K562 (cell line): ENCODE measurements at regions not wholly inside any gene's neighbourhood (a gene's known extent, or its start where the extent isn't known, plus 50 kb on each side); places are given as distances from the start of the nearest gene placed in this dataset.

Experiments
- ATAC-seq: fragments of 200-7000 bp; cut with Tn5 transposase; 3 replicates; pipeline ENCODE4 v1.9.1; 2020; ENCODE audit warnings: moderate library complexity
- BruUV-seq: library from RNA; stranded (reverse); fragments of 400-500 nt; replicated peaks from 2 replicates; lab custom pipeline; 2021; lab: Mats Ljungman, UMichigan
- CTCF ChIA-PET: fragments of 300-600 bp; formaldehyde crosslinking; extraction: SDS; loops from one replicate; lab custom pipeline; 2021; ENCODE audit warnings: low intra/inter-chr PET ratio; lab: Yijun Ruan, JAX
- POLR2A ChIA-PET: fragments of 300-600, 350-650 bp; sonication (Branson Sonifier 250); formaldehyde crosslinking; extraction: SDS; loops from one replicate; lab custom pipeline; 2021; ENCODE audit warnings: antibody characterized with exemption, inconsistent platforms; lab: Yijun Ruan, JAX
- DNase-seq, 4 experiments: peaks; one replicate each; pipeline versions ENCODE4 v3.0.0 to v3.0.0-alpha.2; 2011 to 2018; ENCODE audit warnings: low spot score in 3 of 4, mixed read lengths in 3 of 4; ENCODE audit errors: extremely low read depth in 1 of 4
- FAIRE-seq: peaks from 2 replicates; lab custom pipeline; 2011; peaks lifted over from hg19 to GRCh38; lab: Jason Lieb, UNC
- H2AFZ ChIP-seq: 2 replicates; pipeline ENCODE4 v1.6.0; 2011; ENCODE audit warnings: low read depth, low read length, control low read depth, inconsistent platforms
- H3K27ac ChIP-seq: fragments of 200-600 bp; 3 replicates; pipeline ENCODE4 v1.8.0; 2011; ENCODE audit warnings: low read depth, mild to moderate bottlenecking, control low read depth, inconsistent platforms, low read length, moderate library complexity, mixed read lengths; ENCODE audit errors: extremely low read depth
- H3K27me3 ChIP-seq, 2 experiments: fragments of 300-600 bp in 1 of 2; 2 replicates in 1 of 2; 3 replicates in 1 of 2; pipeline versions ENCODE4 v1.6.0 to v1.8.0; 2011; ENCODE audit warnings: inconsistent platforms in 2 of 2, low read length in 2 of 2, mild to moderate bottlenecking in 1 of 2, mixed read lengths in 1 of 2, moderate library complexity in 1 of 2; ENCODE audit not compliant: control insufficient read depth in 2 of 2, insufficient read depth in 2 of 2
- H3K36me3 ChIP-seq: fragments of 300-600 bp; 3 replicates; pipeline ENCODE4 v1.8.0; 2011; ENCODE audit warnings: mild to moderate bottlenecking, low read length, inconsistent platforms; ENCODE audit not compliant: control insufficient read depth, insufficient read depth
- H3K4me1 ChIP-seq, 2 experiments: fragments of 200-600 bp in 1 of 2; replicated peaks in 1 of 2; 2 replicates in 1 of 2; 3 replicates in 1 of 2; pipeline versions ENCODE4 v1.5.1 to v1.8.0; 2011; ENCODE audit warnings: inconsistent platforms in 2 of 2, low read length in 2 of 2, mild to moderate bottlenecking in 1 of 2, mixed read lengths in 1 of 2, moderate library complexity in 1 of 2; ENCODE audit not compliant: control insufficient read depth in 2 of 2, insufficient read depth in 2 of 2
- H3K4me2 ChIP-seq: 2 replicates; pipeline ENCODE4 v1.6.1; 2011; ENCODE audit warnings: low read length, control low read depth, inconsistent platforms, mixed read lengths; ENCODE audit not compliant: insufficient read depth
- H3K4me3 ChIP-seq: fragments of 200-600 bp; sonication (generic), shearing (Covaris generic); 2 replicates; pipeline ENCODE4 v1.5.1; 2016; ENCODE audit warnings: control low read depth, inconsistent platforms
- H3K79me2 ChIP-seq: fragments of 200-600 bp; 3 replicates; pipeline ENCODE4 v1.8.0; 2011; ENCODE audit warnings: low read length, inconsistent platforms; ENCODE audit not compliant: control insufficient read depth, insufficient read depth
- H3K9ac ChIP-seq, 2 experiments: 2 replicates each; pipeline versions ENCODE4 v1.6.0 to v1.6.1; 2011; ENCODE audit warnings: low read depth in 2 of 2, low read length in 2 of 2, control low read depth in 1 of 2, inconsistent platforms in 1 of 2, mild to moderate bottlenecking in 1 of 2, mixed read lengths in 1 of 2; ENCODE audit not compliant: insufficient read depth in 1 of 2
- H3K9me1 ChIP-seq: one replicate; pipeline ENCODE4 v1.6.0; 2011; ENCODE audit warnings: inconsistent platforms, mild to moderate bottlenecking, low read length, moderate library complexity; ENCODE audit not compliant: control insufficient read depth, insufficient read depth
- H3K9me3 ChIP-seq: replicated peaks from 2 replicates; pipeline ENCODE4 v1.5.1; 2011; ENCODE audit warnings: low read depth, low read length, inconsistent platforms; ENCODE audit not compliant: control insufficient read depth, insufficient read depth
- H4K20me1 ChIP-seq: replicated peaks from 2 replicates; pipeline ENCODE4 v1.6.1; 2011; ENCODE audit warnings: low read length, inconsistent platforms, mixed read lengths; ENCODE audit not compliant: control insufficient read depth, insufficient read depth
- CBFA2T3 ChIP-seq: fragments of 450-650 bp; IDR thresholded peaks from 2 replicates; pipeline ENCODE4 v1.6.1; 2017
- CCNT2 ChIP-seq: IDR thresholded peaks from 2 replicates; pipeline ENCODE4 v1.6.1; 2011; ENCODE audit warnings: borderline replicate concordance, low read depth, mild to moderate bottlenecking, moderate library complexity, mixed read lengths, low read length; ENCODE audit not compliant: insufficient read length; ENCODE audit errors: extremely low read depth
- FOSL1 ChIP-seq: fragments of 200-800 bp; sonication (Bioruptor generic); conservative IDR thresholded peaks from 2 replicates; pipeline ENCODE4 v1.6.1; 2016; ENCODE audit warnings: missing genetic modification characterization, missing compliant biosample characterization
- MAFG ChIP-seq: fragments of 450-650 bp; conservative IDR thresholded peaks from 2 replicates; pipeline ENCODE4 v1.6.1; 2016; ENCODE audit warnings: missing genetic modification characterization, missing compliant biosample characterization
- POLR2H ChIP-seq: IDR thresholded peaks from 2 replicates; pipeline ENCODE4 v1.6.1; 2016; ENCODE audit warnings: missing genetic modification characterization, low read depth, mild to moderate bottlenecking, control low read depth, missing compliant biosample characterization, moderate library complexity
- RBM25 ChIP-seq: fragments of 200-400 bp; formaldehyde crosslinking; IDR thresholded peaks from 2 replicates; pipeline ENCODE4 v1.6.1; 2018; ENCODE audit warnings: low read length, low read depth, moderate library complexity; ENCODE audit not compliant: severe bottlenecking
- SAFB ChIP-seq: fragments of 200-400 bp; formaldehyde crosslinking; IDR thresholded peaks from 2 replicates; pipeline ENCODE4 v1.6.1; 2017; ENCODE audit warnings: low read depth, low read length, borderline replicate concordance
- SRSF3 ChIP-seq: fragments of 200-400 bp; formaldehyde crosslinking; IDR thresholded peaks from 2 replicates; pipeline ENCODE4 v1.6.1; 2016; ENCODE audit warnings: mild to moderate bottlenecking, low read length, moderate library complexity; ENCODE audit not compliant: insufficient read depth
- TAL1 ChIP-seq: fragments of 450-650 bp; IDR thresholded peaks from 2 replicates; pipeline ENCODE4 v1.6.1; 2016; ENCODE audit warnings: mild to moderate bottlenecking
- ZNF512 ChIP-seq: IDR thresholded peaks from 2 replicates; pipeline ENCODE4 v1.6.1; 2016; ENCODE audit warnings: missing genetic modification characterization, missing compliant biosample characterization
- ZNF766 ChIP-seq: fragments of 200-800 bp; sonication (Bioruptor generic); conservative IDR thresholded peaks from 2 replicates; pipeline ENCODE4 v1.6.1; 2016; ENCODE audit warnings: missing genetic modification characterization, missing compliant biosample characterization
- WGBS: fragments of 100-300 bp; shearing (Covaris generic); methylation state at CpG from one replicate; pipeline ENCODE4 v1.1.6; 2016; ENCODE audit warnings: low coverage, mixed read lengths; ENCODE audit not compliant: insufficient coverage; ENCODE audit errors: missing lambda C conversion rate; 5-methylcytosine and 5-hydroxymethylcytosine counted together
- in situ Hi-C: fragments of 300-500 bp; cut with MboI; formaldehyde crosslinking; loops from 4 replicates; pipeline ENCODE4 v1.15.0; 2018; ENCODE audit warnings: inconsistent platforms, mixed read lengths
- intact Hi-C: fragments of 100-400 bp; cut with micrococcal nuclease; formaldehyde crosslinking; loops from 2 replicates; pipeline ENCODE4 v1.14.2; 2022
- TF ChIP-seq, protein P1 (sequence below): fragments of 250-450 bp; sonication (Bioruptor Pico); IDR thresholded peaks from 2 replicates; pipeline ENCODE4 v1.4.0; 2020; ENCODE audit warnings: mild to moderate bottlenecking

- TF ChIP-seq CBFA2T3 (peak; percentile 68), POLR2H (tag) (no peak), MAFG (tag) (peak; percentile 51; the same call in 1 of the 2 replicates), FOSL1 (tag) (peak; percentile 68), TAL1 (peak; percentile 75), SAFB (no peak), ZNF766 (CRISPR knock-in tag) (peak; percentile 49; the same call in 1 of the 2 replicates), CCNT2 (peak; percentile 32), SRSF3 (no peak)
Measured at GRCh38 chr2:88254437-88255091, 84.4 kb downstream of the THNSL2 start (continued).

GRCh38 chr2:88253997-88254396, 83.9 kb downstream of the THNSL2 start:
- no peaks in the 10 kb centered on the region for H4K20me1 ChIP-seq
- H2AFZ ChIP-seq: no peak overlapping the region
- no peaks in the 10 kb centered on the region for H3K9me3 ChIP-seq
- peaks cover 21 to 28% of the 10 kb centered on the region in 2 experiments; a peak in 4 of 5 replicates for H3K27me3 ChIP-seq
- intact Hi-C loops: loop anchor here (10.0 kb wide), 1 partner anchor 441 kb away; the partner anchor contains the start of gene RPIA
- FAIRE-seq (no peak), DNase-seq (no peak), ATAC-seq (no peak)
- no peaks in the 10 kb centered on the region for H3K36me3 ChIP-seq
- BruUV-seq: no TSS peak
- in situ Hi-C loops: no loop called here
- no peaks in the 10 kb centered on the region for H3K9me1 ChIP-seq
- no peaks in the 10 kb centered on the region for H3K79me2 ChIP-seq
- no peak overlapping the region for H3K27ac ChIP-seq
- CTCF ChIA-PET: no interaction called here
- H3K4me3 ChIP-seq: no peak overlapping the region
- no peak overlapping the region for H3K4me2 ChIP-seq
- whole genome bisulfite sequencing: 0% methylated on average over 1 of the region's 1 CpG
- TF ChIP-seq RBM25 (peak; percentile 45), ZNF512 (tag) (peak; percentile 93)
- TF ChIP-seq, protein P1, sequence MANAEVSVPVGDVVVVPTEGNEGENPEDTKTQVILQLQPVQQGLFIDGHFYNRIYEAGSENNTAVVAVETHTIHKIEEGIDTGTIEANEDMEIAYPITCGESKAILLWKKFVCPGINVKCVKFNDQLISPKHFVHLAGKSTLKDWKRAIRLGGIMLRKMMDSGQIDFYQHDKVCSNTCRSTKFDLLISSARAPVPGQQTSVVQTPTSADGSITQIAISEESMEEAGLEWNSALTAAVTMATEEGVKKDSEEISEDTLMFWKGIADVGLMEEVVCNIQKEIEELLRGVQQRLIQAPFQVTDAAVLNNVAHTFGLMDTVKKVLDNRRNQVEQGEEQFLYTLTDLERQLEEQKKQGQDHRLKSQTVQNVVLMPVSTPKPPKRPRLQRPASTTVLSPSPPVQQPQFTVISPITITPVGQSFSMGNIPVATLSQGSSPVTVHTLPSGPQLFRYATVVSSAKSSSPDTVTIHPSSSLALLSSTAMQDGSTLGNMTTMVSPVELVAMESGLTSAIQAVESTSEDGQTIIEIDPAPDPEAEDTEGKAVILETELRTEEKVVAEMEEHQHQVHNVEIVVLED (CRISPR knock-in tag): no peak
- peaks cover 15 to 25% of the 10 kb centered on the region in 2 experiments for H3K4me1 ChIP-seq
- POLR2A ChIA-PET: interaction anchor here (0.6 kb wide), 1 partner anchor 21 kb away, joined by 4 read pairs; no protein-coding TSS in a partner anchor
- H3K9ac ChIP-seq: no peak overlapping the region
